Tibial nerve (tissue), 3 donors: ENCODE measurements at regions not wholly inside any gene's neighbourhood (a gene's known extent, or its start where the extent isn't known, plus 50 kb on each side); places are given as distances from the start of the nearest gene placed in this dataset.

Experiments
- POLR2A ChIP-seq, 2 donors: fragments of 450-650 bp; IDR thresholded peaks; one replicate each; pipeline ENCODE4 v1.6.1; 2017; ENCODE audit warnings: antibody characterized with exemption in 2 of 2, mild to moderate bottlenecking in 2 of 2, moderate library complexity in 2 of 2
- TF ChIP-seq, protein P1 (sequence below), 5 experiments: fragments of 200-600 bp in 3 of 5; fragments of 450-650 bp in 2 of 5; sonication (generic) in 3 of 5; IDR thresholded peaks; one replicate each; pipeline ENCODE4 v1.5.1; 2016 to 2019; ENCODE audit warnings: antibody characterized with exemption in 5 of 5, mild to moderate bottlenecking in 3 of 5, moderate library complexity in 2 of 5

- TF ChIP-seq, protein P1, sequence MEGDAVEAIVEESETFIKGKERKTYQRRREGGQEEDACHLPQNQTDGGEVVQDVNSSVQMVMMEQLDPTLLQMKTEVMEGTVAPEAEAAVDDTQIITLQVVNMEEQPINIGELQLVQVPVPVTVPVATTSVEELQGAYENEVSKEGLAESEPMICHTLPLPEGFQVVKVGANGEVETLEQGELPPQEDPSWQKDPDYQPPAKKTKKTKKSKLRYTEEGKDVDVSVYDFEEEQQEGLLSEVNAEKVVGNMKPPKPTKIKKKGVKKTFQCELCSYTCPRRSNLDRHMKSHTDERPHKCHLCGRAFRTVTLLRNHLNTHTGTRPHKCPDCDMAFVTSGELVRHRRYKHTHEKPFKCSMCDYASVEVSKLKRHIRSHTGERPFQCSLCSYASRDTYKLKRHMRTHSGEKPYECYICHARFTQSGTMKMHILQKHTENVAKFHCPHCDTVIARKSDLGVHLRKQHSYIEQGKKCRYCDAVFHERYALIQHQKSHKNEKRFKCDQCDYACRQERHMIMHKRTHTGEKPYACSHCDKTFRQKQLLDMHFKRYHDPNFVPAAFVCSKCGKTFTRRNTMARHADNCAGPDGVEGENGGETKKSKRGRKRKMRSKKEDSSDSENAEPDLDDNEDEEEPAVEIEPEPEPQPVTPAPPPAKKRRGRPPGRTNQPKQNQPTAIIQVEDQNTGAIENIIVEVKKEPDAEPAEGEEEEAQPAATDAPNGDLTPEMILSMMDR (IDR thresholded peaks at IDR 0.05) = no peak
- no peak for TF ChIP-seq POLR2A (IDR thresholded peaks at IDR 0.05)
Observed at GRCh38 chr9:90017679-90018078, 412.9 kb downstream of the GADD45G start.
